KMS-11 (cell line): ENCODE measurements at regions not wholly inside any gene's neighbourhood (a gene's known extent, or its start where the extent isn't known, plus 50 kb on each side); places are given as distances from the start of the nearest gene placed in this dataset.
"Not testable (repeated sequence)": the region's sequence is repeated elsewhere in the genome, so short reads cannot be mapped to it uniquely, and the experiment has no call there.

ENCODE experiments used
- H2AFZ ChIP-seq: fragments of 200-600 bp; sonication (generic); 2 replicates; pipeline ENCODE4 v1.6.1; 2016; ENCODE audit warnings: antibody characterized with exemption, mixed run types, low read depth
- H3K27ac ChIP-seq: fragments of 200-600 bp; sonication (generic); 2 replicates; pipeline ENCODE4 v1.6.1; 2016; ENCODE audit warnings: mild to moderate bottlenecking, mixed run types
- H3K27me3 ChIP-seq: fragments of 200-600 bp; sonication (generic); 2 replicates; pipeline ENCODE4 v1.6.1; 2017; ENCODE audit warnings: mild to moderate bottlenecking, low read depth, mixed run types, moderate library complexity; ENCODE audit not compliant: insufficient read depth
- H3K36me3 ChIP-seq: fragments of 200-600 bp; sonication (generic); 2 replicates; pipeline ENCODE4 v1.6.1; 2017; ENCODE audit warnings: mild to moderate bottlenecking, mixed run types; ENCODE audit not compliant: insufficient read depth
- H3K4me1 ChIP-seq: fragments of 200-600 bp; sonication (generic); 2 replicates; pipeline ENCODE4 v1.6.1; 2016; ENCODE audit warnings: mild to moderate bottlenecking, low read depth, mixed run types; ENCODE audit not compliant: poor library complexity, severe bottlenecking
- H3K4me2 ChIP-seq: fragments of 200-600 bp; sonication (generic); 2 replicates; pipeline ENCODE4 v1.7.0; 2016; ENCODE audit warnings: mild to moderate bottlenecking, mixed run types
- H3K4me3 ChIP-seq: fragments of 200-600 bp; sonication (generic); IDR thresholded peaks from 2 replicates; pipeline ENCODE4 v1.6.1; 2017; ENCODE audit warnings: low read depth, low read length, mixed read lengths; ENCODE audit not compliant: insufficient read depth
- H3K79me2 ChIP-seq: fragments of 200-600 bp; sonication (generic); 2 replicates; pipeline ENCODE4 v1.6.1; 2016; ENCODE audit warnings: low read depth, mixed run types; ENCODE audit not compliant: insufficient read depth
- H3K9ac ChIP-seq: fragments of 200-600 bp; sonication (generic); 2 replicates; pipeline ENCODE4 v1.6.1; 2016; ENCODE audit warnings: mild to moderate bottlenecking, mixed run types
- H4K20me1 ChIP-seq: fragments of 200-600 bp; sonication (generic); 2 replicates; pipeline ENCODE4 v1.6.1; 2016; ENCODE audit warnings: mild to moderate bottlenecking, mixed run types; ENCODE audit not compliant: insufficient read depth
- TF ChIP-seq, protein P1 (sequence below): fragments of 200-600 bp; sonication (generic); conservative IDR thresholded peaks from 2 replicates; pipeline ENCODE4 v1.6.1; 2017; ENCODE audit warnings: low read depth, mild to moderate bottlenecking, antibody characterized with exemption, low read length, moderate library complexity, mixed read lengths

DNA sequence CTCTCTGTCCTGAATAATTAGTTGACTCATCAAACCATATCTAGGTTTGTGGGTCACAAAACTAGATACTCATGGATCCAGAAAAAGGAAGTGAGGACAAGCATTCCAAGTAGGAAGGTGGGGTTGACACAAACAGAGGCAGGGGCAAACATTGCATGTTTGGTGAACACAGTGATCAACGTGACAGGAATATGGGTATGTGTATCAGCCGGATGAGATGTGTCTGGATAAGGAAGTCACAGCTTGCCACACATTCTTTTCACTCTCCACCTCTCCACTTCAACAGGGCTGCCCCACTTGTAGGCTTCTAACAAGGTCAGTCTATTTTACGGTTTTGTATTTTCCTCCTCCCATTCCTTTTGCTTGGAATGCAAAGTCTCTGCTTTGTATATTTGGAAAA, 319.0 kb downstream of the CYRIA start:
- no peaks in the 10 kb centered on the region for H3K4me1 ChIP-seq
- no peaks in the 10 kb centered on the region for H3K27me3 ChIP-seq
- TF ChIP-seq, protein P1, sequence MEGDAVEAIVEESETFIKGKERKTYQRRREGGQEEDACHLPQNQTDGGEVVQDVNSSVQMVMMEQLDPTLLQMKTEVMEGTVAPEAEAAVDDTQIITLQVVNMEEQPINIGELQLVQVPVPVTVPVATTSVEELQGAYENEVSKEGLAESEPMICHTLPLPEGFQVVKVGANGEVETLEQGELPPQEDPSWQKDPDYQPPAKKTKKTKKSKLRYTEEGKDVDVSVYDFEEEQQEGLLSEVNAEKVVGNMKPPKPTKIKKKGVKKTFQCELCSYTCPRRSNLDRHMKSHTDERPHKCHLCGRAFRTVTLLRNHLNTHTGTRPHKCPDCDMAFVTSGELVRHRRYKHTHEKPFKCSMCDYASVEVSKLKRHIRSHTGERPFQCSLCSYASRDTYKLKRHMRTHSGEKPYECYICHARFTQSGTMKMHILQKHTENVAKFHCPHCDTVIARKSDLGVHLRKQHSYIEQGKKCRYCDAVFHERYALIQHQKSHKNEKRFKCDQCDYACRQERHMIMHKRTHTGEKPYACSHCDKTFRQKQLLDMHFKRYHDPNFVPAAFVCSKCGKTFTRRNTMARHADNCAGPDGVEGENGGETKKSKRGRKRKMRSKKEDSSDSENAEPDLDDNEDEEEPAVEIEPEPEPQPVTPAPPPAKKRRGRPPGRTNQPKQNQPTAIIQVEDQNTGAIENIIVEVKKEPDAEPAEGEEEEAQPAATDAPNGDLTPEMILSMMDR: no peak
- H3K27ac ChIP-seq: no peak overlapping the region
- no peak overlapping the region for H3K4me2 ChIP-seq
- H3K79me2 ChIP-seq: no peaks in the 10 kb centered on the region
- no peaks in the 10 kb centered on the region for H4K20me1 ChIP-seq
- no peaks in the 10 kb centered on the region for H3K36me3 ChIP-seq
- H2AFZ ChIP-seq: no peak overlapping the region
- H3K4me3 ChIP-seq: no peak overlapping the region
- no peak overlapping the region for H3K9ac ChIP-seq

DNA sequence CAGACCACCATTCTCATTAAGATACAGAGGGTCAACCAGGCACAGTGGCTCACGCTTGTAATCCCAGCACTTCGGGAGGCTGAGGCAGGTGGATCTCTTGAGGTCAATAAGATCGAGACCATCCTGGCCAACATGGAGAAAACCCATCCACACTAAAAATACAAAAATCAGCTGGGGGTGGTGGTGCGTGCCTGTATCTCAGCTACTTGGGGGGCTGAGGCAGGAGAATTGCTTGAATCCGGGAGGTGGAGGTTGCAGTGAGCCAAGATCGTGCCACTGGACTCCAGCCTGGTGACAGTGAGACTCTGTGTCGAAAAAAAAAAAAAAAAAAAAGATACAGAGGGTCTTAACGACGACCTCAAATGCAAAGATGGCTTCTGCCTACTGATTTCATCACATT, 320.4 kb downstream of the CYRIA start:
- H3K4me1 ChIP-seq, H3K4me3 ChIP-seq, H3K27me3 ChIP-seq, H3K36me3 ChIP-seq, H3K9ac ChIP-seq, H4K20me1 ChIP-seq, H3K4me2 ChIP-seq, H3K27ac ChIP-seq, H3K79me2 ChIP-seq, H2AFZ ChIP-seq: not testable (repeated sequence)

DNA sequence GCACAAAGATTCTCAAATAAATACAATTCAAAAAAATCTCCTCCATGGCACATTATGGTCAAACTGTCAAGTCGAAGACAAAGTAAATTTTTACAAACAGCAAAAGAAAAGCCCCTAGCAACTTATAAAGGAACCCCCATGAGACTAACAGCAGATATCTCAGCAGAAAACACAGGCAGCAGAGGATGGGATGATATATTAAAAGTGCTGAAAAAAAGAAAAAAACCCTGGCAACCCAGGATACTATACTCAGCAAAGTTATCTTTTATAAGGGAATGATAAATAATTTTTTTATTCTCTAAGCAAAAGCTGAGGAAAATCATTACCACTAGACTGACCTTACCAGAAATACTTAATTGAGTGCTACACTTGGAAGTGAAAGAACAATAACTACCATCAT, 326.4 kb downstream of the CYRIA start:
- Histone ChIP-seq H3K4me2 (no peak overlapping the region), H3K36me3 (no peaks in the 10 kb centered on the region), H2AFZ (no peak overlapping the region), H3K4me3 (no peak overlapping the region), H3K79me2 (no peaks in the 10 kb centered on the region), H3K4me1 (no peaks in the 10 kb centered on the region), H4K20me1 (no peaks in the 10 kb centered on the region), H3K27ac (no peak overlapping the region), H3K27me3 (no peaks in the 10 kb centered on the region), H3K9ac (no peak overlapping the region)
- TF ChIP-seq, protein P1: no peak

DNA sequence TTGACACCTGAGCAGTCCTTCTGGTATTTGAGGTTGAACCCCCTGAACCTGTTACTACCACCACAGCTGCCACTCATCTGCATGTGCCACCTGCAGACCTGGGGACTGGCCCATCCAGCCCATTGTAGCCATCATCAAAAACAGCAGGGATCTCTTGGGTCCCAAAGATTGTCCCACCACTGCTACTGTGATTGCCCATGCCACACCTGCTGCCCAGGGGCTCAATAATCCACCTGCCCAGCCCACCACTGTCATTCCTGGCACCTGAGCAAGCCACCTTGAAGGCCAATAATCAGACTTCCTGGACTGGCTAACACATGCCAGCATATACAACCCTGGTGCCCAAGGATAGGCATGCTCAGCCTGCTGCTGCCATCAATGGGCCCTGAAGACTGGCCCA, 327.6 kb downstream of the CYRIA start:
- Histone ChIP-seq H4K20me1 (no peaks in the 10 kb centered on the region), H3K27ac (no peak overlapping the region), H2AFZ (no peak overlapping the region), H3K4me1 (no peaks in the 10 kb centered on the region), H3K36me3 (no peaks in the 10 kb centered on the region), H3K79me2 (no peaks in the 10 kb centered on the region), H3K27me3 (no peaks in the 10 kb centered on the region), H3K4me3 (no peak overlapping the region), H3K9ac (no peak overlapping the region), H3K4me2 (no peak overlapping the region)
- TF ChIP-seq, protein P1: no peak

DNA sequence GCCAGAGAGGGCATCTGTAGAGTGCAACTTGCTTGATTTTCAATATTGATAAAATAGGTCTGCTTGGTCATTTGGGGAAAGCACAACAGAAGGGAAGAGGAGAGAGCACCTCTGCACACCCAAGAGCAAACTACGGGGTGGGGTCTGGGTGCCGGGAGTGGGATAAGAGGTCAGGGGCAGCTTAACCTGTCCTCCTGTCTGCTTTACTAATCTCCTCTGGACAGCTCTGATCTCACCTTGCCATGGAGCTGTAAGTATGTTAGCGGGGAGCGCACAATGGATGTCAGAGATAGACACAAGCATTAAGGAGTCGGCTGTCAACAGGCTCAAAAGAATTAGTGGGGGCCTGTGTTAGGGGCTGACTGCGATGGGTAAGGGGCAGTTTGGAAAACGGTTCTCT, 328.7 kb downstream of the CYRIA start:
- no peak overlapping the region for H3K4me2 ChIP-seq
- TF ChIP-seq, protein P1: no peak
- no peak overlapping the region for H3K27ac ChIP-seq
- H4K20me1 ChIP-seq: no peaks in the 10 kb centered on the region
- no peaks in the 10 kb centered on the region for H3K4me1 ChIP-seq
- no peaks in the 10 kb centered on the region for H3K36me3 ChIP-seq
- H3K4me3 ChIP-seq: no peak overlapping the region
- no peak overlapping the region for H3K9ac ChIP-seq
- H3K27me3 ChIP-seq: no peaks in the 10 kb centered on the region
- no peaks in the 10 kb centered on the region for H3K79me2 ChIP-seq
- H2AFZ ChIP-seq: no peak overlapping the region
